Activated CD8-positive, alpha-beta T cell treated with anti-CD3 and anti-CD28 coated beads, Interleukin-2, amount 10 ng/mL, durations not matched to agents 7 days and 5 days (primary cell): ENCODE measurements at regions not wholly inside any gene's neighbourhood (a gene's known extent, or its start where the extent isn't known, plus 50 kb on each side); places are given as distances from the start of the nearest gene placed in this dataset.

ENCODE experiments used
- ATAC-seq: fragments of 150-1000 bp; cut with Tn5 transposase; one replicate; pipeline ENCODE4 v1.10.0; 2021; ENCODE audit warnings: moderate library complexity
- CTCF ChIA-PET: fragments of 350-600 bp; sonication (Branson Sonifier 250); formaldehyde crosslinking; loops from one replicate; lab custom pipeline; 2021; ENCODE audit warnings: antibody characterized with exemption; lab: Charles Lee
- POLR2A ChIA-PET: fragments of 350-600 bp; sonication (Branson Sonifier 250); formaldehyde crosslinking; loops from one replicate; lab custom pipeline; 2021; ENCODE audit warnings: antibody characterized with exemption; lab: Charles Lee
- DNase-seq: peaks from one replicate; pipeline ENCODE4 v3.0.0-alpha.2; 2020
- H3K27ac Mint-ChIP-seq: one replicate; pipeline ENCODE4 v1.8.0; 2021; ENCODE audit warnings: mild to moderate bottlenecking, mixed read lengths
- H3K27me3 Mint-ChIP-seq: one replicate; pipeline ENCODE4 v1.8.0; 2021; ENCODE audit warnings: low read depth, mixed read lengths
- H3K36me3 Mint-ChIP-seq: one replicate; pipeline ENCODE4 v1.8.0; 2021; ENCODE audit warnings: low read depth, mixed read lengths
- H3K4me1 Mint-ChIP-seq: one replicate; pipeline ENCODE4 v1.8.0; 2021; ENCODE audit warnings: low read depth, mixed read lengths
- H3K4me3 Mint-ChIP-seq: one replicate; pipeline ENCODE4 v1.8.0; 2021; ENCODE audit warnings: mild to moderate bottlenecking, mixed read lengths
- H3K9me3 Mint-ChIP-seq: one replicate; pipeline ENCODE4 v1.8.0; 2022; ENCODE audit warnings: mixed read lengths; ENCODE audit not compliant: insufficient read depth

DNA sequence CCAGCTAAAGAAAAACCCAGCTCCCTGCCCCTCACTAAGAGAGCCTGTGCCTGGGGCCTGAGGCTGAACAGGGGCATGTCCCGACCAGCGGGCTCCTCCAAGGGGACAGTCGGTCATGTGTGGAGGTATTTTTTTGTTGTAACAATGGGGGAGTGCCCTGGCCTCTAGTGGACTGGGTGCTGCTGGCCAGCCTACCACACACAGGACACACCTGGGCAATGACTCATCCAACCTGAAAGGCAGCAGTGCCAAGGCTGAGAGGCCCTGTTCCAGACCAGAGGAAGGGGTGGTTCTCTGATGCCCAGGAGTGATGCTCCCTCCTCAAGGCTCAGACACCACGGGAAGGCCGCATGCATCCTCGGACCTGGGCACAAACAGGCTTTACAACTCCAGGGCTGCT is 181.5 kb downstream of the OLFM1 start:
- Mint-ChIP-seq H3K27me3 (no peaks in the 10 kb centered on the region), H3K27ac (no peak overlapping the region), H3K36me3 (no peaks in the 10 kb centered on the region), H3K4me3 (no peak overlapping the region), H3K4me1 (no peaks in the 10 kb centered on the region), H3K9me3 (no peaks in the 10 kb centered on the region)
- ChIA-PET POLR2A (no interaction called here), CTCF (no interaction called here)
- DNase-seq = no peak
- no peak for ATAC-seq

GRCh38 chr9:135269912-135270830 is 182.7 kb downstream of the OLFM1 start:
- Mint-ChIP-seq H3K27me3 (no peaks in the 10 kb centered on the region), H3K4me3 (no peak overlapping the region), H3K27ac (no peak overlapping the region), H3K9me3 (no peaks in the 10 kb centered on the region), H3K4me1 (no peaks in the 10 kb centered on the region), H3K36me3 (no peaks in the 10 kb centered on the region)
- ChIA-PET CTCF (no interaction called here), POLR2A (no interaction called here)
- ATAC-seq (no peak), DNase-seq (no peak)

GRCh38 chr9:135271425-135271824 is 184.0 kb downstream of the OLFM1 start:
- Mint-ChIP-seq H3K9me3 (no peaks in the 10 kb centered on the region), H3K36me3 (no peaks in the 10 kb centered on the region), H3K27ac (no peak overlapping the region), H3K4me3 (no peak overlapping the region), H3K4me1 (no peaks in the 10 kb centered on the region), H3K27me3 (no peaks in the 10 kb centered on the region)
- ATAC-seq (no peak), DNase-seq (no peak)
- CTCF ChIA-PET = no interaction called here
- POLR2A ChIA-PET = no interaction called here

DNA sequence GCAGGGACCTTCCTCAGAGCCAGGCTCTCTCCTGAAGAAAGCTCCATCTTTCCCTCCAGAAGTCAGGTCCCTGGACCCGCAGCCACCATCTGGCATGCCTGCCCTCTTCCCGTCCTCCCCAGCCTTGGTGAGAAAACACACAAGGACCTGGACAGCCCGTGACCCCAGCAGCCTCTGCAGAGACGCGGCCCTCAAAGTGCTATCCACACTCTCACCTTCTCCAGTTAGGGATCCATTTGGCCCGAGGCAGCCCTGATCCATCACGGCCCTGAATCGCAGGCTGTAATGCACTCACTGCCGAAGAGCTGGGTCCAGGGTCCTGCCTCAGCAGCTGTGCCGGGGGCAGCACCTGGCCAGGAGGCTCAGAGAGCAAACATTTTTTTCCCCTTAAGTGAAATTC is 185.1 kb downstream of the OLFM1 start:
- ChIA-PET CTCF (no interaction called here), POLR2A (no interaction called here)
- no peak for DNase-seq
- Mint-ChIP-seq H3K27me3 (no peaks in the 10 kb centered on the region), H3K4me3 (no peak overlapping the region), H3K36me3 (no peaks in the 10 kb centered on the region), H3K27ac (no peak overlapping the region), H3K4me1 (no peaks in the 10 kb centered on the region), H3K9me3 (no peaks in the 10 kb centered on the region)
- ATAC-seq = no peak

DNA sequence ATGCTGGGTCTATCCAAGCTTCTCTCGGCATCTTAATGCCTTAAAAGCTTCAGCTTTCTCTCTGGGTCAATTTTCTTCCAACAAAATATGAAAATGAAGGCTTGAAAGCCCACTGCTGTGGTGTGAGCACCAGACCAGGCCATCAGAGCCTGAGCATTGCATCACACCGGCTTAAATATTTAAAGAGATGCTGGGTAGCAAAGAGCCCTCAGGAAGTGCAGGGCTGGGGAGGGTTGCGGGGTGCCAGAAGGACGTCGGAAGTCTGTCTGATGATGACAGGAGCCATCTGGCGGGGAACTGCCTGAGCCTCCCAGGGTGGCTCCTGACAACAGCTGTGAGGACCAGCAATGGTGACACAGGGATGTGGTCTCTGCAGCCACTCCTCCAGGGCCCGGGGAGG is 185.5 kb downstream of the OLFM1 start:
- Mint-ChIP-seq H3K4me3 (no peak overlapping the region), H3K27ac (no peak overlapping the region), H3K4me1 (no peaks in the 10 kb centered on the region), H3K9me3 (no peaks in the 10 kb centered on the region), H3K36me3 (no peaks in the 10 kb centered on the region), H3K27me3 (no peaks in the 10 kb centered on the region)
- DNase-seq = no peak
- ChIA-PET POLR2A (no interaction called here), CTCF (no interaction called here)
- no peak for ATAC-seq

DNA sequence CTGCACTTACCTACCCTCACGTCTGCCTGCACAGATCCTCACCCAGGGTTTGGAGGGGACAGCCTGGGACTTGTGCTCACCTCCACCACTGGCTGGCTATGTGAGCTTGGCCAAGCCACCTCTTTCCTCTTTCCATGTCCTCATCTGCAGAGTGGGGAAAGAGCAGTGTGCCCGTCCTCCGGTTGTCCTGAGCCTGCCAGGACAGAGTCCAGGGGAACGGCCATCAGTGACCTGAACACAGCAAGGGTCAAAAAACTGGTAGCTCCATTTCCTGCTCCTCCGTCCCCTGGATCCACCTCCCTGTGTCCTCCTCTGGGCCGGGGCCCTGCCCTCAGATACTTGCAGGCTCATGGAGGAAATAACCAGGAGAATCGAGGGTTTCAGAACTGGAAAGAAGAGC is 187.7 kb downstream of the OLFM1 start:
- Mint-ChIP-seq H3K9me3 (no peaks in the 10 kb centered on the region), H3K27ac (no peak overlapping the region), H3K27me3 (no peaks in the 10 kb centered on the region), H3K36me3 (no peaks in the 10 kb centered on the region), H3K4me1 (no peaks in the 10 kb centered on the region), H3K4me3 (no peak overlapping the region)
- CTCF ChIA-PET = no interaction called here
- POLR2A ChIA-PET = no interaction called here
- DNase-seq = no peak
- ATAC-seq = no peak

DNA sequence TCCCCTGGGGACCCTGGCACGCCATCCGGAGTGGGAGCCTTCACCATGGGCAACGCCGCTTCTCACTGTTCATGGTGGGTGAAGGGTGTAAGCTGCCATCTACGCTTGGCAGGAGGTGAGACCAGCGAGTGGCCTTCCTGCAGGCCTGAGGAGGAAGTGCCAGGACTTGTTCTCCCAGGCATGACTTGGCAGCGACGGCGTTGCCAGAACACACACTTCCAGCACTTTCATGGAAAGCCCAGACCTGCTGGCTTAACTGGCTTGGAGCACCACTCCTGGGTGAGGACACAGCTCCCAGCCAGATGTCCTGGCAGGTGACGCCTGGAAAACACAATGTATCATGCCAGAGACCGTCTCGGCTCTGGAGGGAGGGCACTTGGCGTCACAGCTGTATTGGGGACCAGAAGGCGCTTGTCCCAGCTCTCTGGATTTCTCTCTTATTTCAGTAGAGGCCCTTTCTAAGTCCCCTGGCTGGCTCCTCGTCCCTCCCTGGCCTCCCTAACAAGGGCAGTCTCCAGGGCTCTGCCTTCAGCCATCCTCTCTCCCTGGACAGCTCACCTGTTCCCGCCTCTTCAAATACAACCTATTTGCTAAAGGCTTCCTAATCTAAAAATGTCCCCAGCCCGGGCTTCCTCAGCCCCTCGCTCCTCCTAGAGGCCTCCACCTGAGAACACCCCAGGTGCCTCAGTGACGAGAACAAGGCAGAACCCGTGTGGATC is 188.3 kb downstream of the OLFM1 start:
- H3K9me3 Mint-ChIP-seq = no peaks in the 10 kb centered on the region
- DNase-seq (no peak), ATAC-seq (no peak)
- no peaks in the 10 kb centered on the region for H3K27me3 Mint-ChIP-seq
- ChIA-PET POLR2A (no interaction called here), CTCF (no interaction called here)
- H3K4me1 Mint-ChIP-seq = no peaks in the 10 kb centered on the region
- H3K27ac Mint-ChIP-seq = no peak overlapping the region
- H3K4me3 Mint-ChIP-seq = no peak overlapping the region
- H3K36me3 Mint-ChIP-seq = no peaks in the 10 kb centered on the region

DNA sequence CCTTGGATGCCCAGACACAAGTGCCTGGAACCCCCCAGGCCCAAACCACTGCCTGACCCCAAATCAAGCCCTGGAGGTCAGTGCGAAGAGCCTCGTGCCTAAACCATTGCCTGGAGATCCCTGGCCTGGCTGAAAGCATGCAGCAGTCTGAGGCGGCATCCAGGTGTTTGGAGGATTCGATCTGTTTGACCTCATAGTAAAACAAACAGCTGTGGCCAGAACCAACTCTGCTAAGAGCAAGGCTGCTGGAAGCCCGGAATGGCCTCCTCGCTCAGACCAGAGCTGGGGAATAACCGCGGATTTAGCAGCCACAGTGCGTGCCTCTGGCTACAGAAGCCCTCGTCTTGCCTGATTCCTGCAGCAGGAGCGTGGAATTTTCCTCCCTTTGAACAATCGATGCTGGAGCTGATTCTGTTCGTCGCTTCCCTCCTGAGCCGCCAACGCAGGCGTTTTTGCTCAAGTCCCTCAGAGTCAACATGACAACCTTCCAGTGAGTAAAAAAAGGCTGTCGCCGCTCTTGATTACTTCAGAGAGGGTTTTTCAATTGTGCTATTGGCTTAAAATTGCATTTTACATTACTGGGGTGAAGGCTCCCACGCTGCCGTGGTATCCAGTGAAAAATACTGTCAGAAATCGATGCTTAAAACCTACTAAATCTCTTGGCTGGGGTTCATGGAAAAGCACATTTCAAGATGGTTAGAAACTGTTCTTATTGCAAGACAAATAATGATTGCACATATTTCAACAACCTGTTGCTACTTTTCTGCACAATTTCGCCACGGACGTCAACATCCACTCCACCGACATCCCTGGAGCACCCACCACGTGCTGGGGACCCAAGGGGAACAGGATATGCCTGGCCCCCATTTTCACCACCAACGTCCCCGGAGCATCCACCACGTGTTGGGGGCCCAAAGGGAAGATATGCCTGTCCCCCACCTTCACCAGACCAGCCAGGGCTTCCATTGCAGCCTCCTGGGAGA is 190.0 kb downstream of the OLFM1 start:
- ChIA-PET POLR2A (no interaction called here), CTCF (no interaction called here)
- Mint-ChIP-seq H3K27me3 (no peaks in the 10 kb centered on the region), H3K27ac (no peak overlapping the region), H3K4me1 (no peaks in the 10 kb centered on the region), H3K4me3 (no peak overlapping the region), H3K9me3 (no peaks in the 10 kb centered on the region), H3K36me3 (no peaks in the 10 kb centered on the region)
- ATAC-seq (no peak), DNase-seq (no peak)

DNA sequence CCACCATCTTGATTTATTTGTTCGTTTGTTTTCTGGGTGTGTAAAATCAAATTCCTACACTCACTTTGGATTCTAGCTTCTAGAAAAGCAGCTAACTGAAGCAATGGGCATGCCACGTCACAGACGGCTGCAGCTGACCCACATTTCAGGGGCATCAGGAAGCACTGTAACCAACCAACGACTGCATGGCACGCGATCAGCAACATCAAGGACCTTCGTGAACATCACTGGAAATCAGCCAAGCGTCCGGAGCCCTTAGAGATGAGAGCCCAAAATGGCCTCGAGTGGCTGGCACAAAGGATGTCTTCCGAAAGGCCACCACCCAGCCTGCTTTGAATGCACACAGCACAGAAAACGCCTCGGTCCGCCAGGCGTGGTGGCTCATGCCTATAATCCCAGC is 191.1 kb downstream of the OLFM1 start:
- no peaks in the 10 kb centered on the region for H3K27me3 Mint-ChIP-seq
- H3K27ac Mint-ChIP-seq = no peak overlapping the region
- H3K9me3 Mint-ChIP-seq = no peaks in the 10 kb centered on the region
- no peak overlapping the region for H3K4me3 Mint-ChIP-seq
- no peaks in the 10 kb centered on the region for H3K36me3 Mint-ChIP-seq
- ChIA-PET CTCF (no interaction called here), POLR2A (no interaction called here)
- ATAC-seq = no peak
- H3K4me1 Mint-ChIP-seq = no peaks in the 10 kb centered on the region
- DNase-seq = no peak

DNA sequence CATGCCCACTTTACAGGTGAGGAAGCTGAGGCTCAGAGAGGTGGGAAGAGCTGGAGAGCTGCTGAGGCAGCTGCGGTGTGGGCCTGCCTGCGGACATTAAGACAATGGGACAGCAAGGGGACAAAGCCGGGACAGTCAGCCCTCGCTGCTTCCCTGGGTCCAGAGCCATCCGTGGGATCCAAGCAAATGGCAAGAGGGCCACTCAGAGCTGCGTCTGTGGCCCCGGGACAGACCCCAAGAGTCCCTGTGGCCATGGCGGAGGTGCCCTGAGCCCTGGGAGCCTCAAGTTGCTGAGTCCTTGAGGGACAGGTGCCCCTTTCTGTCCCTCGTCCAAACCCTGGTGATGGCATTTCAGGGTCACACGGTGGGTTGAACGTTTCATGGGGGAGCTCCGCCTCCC is 191.9 kb downstream of the OLFM1 start:
- no peaks in the 10 kb centered on the region for H3K36me3 Mint-ChIP-seq
- no peaks in the 10 kb centered on the region for H3K27me3 Mint-ChIP-seq
- ATAC-seq (no peak), DNase-seq (no peak)
- H3K27ac Mint-ChIP-seq = no peak overlapping the region
- CTCF ChIA-PET = no interaction called here
- POLR2A ChIA-PET = interaction anchor here (0.6 kb wide), 1 partner anchor 457 kb away, joined by 3 read pairs; no protein-coding TSS in a partner anchor
- H3K9me3 Mint-ChIP-seq = no peaks in the 10 kb centered on the region
- H3K4me1 Mint-ChIP-seq = no peaks in the 10 kb centered on the region
- no peak overlapping the region for H3K4me3 Mint-ChIP-seq

DNA sequence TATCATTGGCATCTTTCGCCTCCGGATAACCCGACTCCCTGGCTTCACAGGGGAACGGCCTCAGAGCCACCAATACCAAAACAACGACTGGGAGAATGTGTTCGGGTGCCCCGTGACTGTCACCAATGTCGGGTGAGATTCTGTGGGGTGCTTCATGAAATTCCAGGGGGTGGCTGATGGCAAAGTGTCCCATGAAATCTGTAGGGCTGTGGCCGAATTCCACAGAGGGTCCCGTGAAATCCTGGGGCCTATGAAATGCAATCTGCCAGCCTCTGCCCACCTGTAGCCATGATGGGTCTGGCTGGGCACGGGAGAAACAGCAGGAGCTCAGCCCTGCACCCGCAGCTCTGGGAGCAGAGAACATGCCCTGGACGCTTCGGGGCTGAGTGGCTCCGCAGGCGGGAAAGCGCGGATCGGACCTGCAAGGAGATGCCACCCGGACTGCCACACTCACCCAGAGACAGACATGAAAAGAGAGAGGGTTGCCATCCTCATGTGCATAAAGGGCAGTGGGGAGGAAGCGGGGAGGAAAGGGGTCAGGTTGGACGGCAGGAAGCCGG is 192.4 kb downstream of the OLFM1 start:
- no peak for ATAC-seq
- H3K36me3 Mint-ChIP-seq = no peaks in the 10 kb centered on the region
- H3K9me3 Mint-ChIP-seq = no peaks in the 10 kb centered on the region
- no peaks in the 10 kb centered on the region for H3K4me1 Mint-ChIP-seq
- H3K27me3 Mint-ChIP-seq = no peaks in the 10 kb centered on the region
- POLR2A ChIA-PET = interaction anchor here (0.6 kb wide), 1 partner anchor 457 kb away, joined by 3 read pairs; no protein-coding TSS in a partner anchor
- H3K4me3 Mint-ChIP-seq = no peak overlapping the region
- no peak overlapping the region for H3K27ac Mint-ChIP-seq
- CTCF ChIA-PET = no interaction called here
- no peak for DNase-seq
